Right lobe of liver (tissue), 4 donors: ENCODE measurements at regions not wholly inside any gene's neighbourhood (a gene's known extent, or its start where the extent isn't known, plus 50 kb on each side); places are given as distances from the start of the nearest gene placed in this dataset.
"Not testable (repeated sequence)": the region's sequence is repeated elsewhere in the genome, so short reads cannot be mapped to it uniquely, and the experiment has no call there.

Experiments
- POLR2A ChIP-seq: fragments of 450-650 bp; IDR thresholded peaks from one replicate; pipeline ENCODE4 v1.6.1; 2017; ENCODE audit warnings: antibody characterized with exemption, mild to moderate bottlenecking
- TF ChIP-seq, protein P1 (sequence below), 4 donors: fragments of 200-600 bp in 3 of 4; fragments of 450-650 bp in 1 of 4; IDR thresholded peaks; one replicate each; pipeline versions ENCODE4 v1.5.1 to v1.8.0; 2016 to 2022; ENCODE audit warnings: antibody characterized with exemption in 4 of 4, mild to moderate bottlenecking in 2 of 4
- donor health status: DM: no; HTN: no; CAD: no.
- donor health status: DM: no; HTN: no; CAD: no.
- donor health status: DM: no; HTN: yes; CAD: no.

DNA sequence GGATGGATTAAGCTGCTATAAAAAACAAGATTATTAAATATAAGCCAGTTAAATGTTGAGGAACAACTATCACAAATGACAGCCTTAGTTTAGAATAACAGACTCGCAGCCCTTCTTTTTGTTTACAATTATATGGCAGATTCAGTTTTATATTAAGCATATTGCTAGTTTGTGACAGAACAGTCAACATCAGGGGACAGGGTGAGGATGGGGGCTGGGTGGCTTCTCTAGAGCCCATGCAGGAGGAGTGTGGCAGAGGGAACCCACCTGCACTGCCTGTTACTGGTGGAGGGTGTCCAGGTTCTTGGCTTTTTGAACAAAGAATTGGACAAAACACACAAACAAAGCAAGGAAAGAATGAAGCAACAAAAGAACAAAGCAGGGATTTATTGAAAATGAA, 799.7 kb downstream of the PRIM2 start:
- TF ChIP-seq, protein P1, sequence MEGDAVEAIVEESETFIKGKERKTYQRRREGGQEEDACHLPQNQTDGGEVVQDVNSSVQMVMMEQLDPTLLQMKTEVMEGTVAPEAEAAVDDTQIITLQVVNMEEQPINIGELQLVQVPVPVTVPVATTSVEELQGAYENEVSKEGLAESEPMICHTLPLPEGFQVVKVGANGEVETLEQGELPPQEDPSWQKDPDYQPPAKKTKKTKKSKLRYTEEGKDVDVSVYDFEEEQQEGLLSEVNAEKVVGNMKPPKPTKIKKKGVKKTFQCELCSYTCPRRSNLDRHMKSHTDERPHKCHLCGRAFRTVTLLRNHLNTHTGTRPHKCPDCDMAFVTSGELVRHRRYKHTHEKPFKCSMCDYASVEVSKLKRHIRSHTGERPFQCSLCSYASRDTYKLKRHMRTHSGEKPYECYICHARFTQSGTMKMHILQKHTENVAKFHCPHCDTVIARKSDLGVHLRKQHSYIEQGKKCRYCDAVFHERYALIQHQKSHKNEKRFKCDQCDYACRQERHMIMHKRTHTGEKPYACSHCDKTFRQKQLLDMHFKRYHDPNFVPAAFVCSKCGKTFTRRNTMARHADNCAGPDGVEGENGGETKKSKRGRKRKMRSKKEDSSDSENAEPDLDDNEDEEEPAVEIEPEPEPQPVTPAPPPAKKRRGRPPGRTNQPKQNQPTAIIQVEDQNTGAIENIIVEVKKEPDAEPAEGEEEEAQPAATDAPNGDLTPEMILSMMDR (IDR thresholded peaks at IDR 0.05): not testable (repeated sequence)
- not testable (repeated sequence) for TF ChIP-seq POLR2A
